Ishikawa (cell line): ENCODE measurements at regions not wholly inside any gene's neighbourhood (a gene's known extent, or its start where the extent isn't known, plus 50 kb on each side); places are given as distances from the start of the nearest gene placed in this dataset.

Source experiments
- EP300 ChIP-seq: IDR thresholded peaks from 2 replicates; pipeline ENCODE4 v1.6.1; 2012; ENCODE audit warnings: borderline replicate concordance
- RAD21 ChIP-seq: IDR thresholded peaks from 2 replicates; pipeline ENCODE4 v1.6.1; 2012; ENCODE audit warnings: low read depth
- TAF1 ChIP-seq: IDR thresholded peaks from 2 replicates; pipeline ENCODE4 v1.6.1; 2012; ENCODE audit warnings: low read depth, mild to moderate bottlenecking
- YY1 ChIP-seq: IDR thresholded peaks from 2 replicates; pipeline ENCODE4 v1.6.1; 2012; ENCODE audit warnings: low read depth

- TF ChIP-seq EP300 (no peak), TAF1 (no peak), YY1 (no peak), RAD21 (no peak)
Observed at GRCh38 chr1:165119086-165119485, 237.4 kb downstream of the LMX1A start.
